HepG2 (cell line): ENCODE measurements at regions not wholly inside any gene's neighbourhood (a gene's known extent, or its start where the extent isn't known, plus 50 kb on each side); places are given as distances from the start of the nearest gene placed in this dataset.

ENCODE experiments used
- ATAC-seq: fragments of 200-7000 bp; cut with Tn5 transposase; 3 replicates; pipeline ENCODE4 v1.9.1; 2020; ENCODE audit warnings: mild to moderate bottlenecking, moderate library complexity
- BruUV-seq: library from RNA; stranded (reverse); fragments of 400-500 nt; replicated peaks from 2 replicates; lab custom pipeline; 2021; lab: Mats Ljungman, UMichigan
- CTCF ChIA-PET: fragments of 300-600 bp; formaldehyde crosslinking; extraction: SDS; loops from one replicate; lab custom pipeline; 2021; ENCODE audit warnings: low total read pairs, inconsistent platforms, low intra/inter-chr PET ratio; lab: Yijun Ruan, JAX
- POLR2A ChIA-PET: fragments of 350-600 bp; sonication (Branson Sonifier 250); formaldehyde crosslinking; loops from one replicate; lab custom pipeline; 2020; ENCODE audit warnings: antibody characterized with exemption, inconsistent platforms; lab: Yijun Ruan, JAX
- DNase-seq: peaks from one replicate; pipeline ENCODE4 v3.0.0-alpha.2; 2015; ENCODE audit warnings: low spot score
- FAIRE-seq: peaks from 3 replicates; lab custom pipeline; 2011; peaks lifted over from hg19 to GRCh38; lab: Jason Lieb, UNC
- H2AFZ ChIP-seq: one replicate; pipeline ENCODE4 v1.6.1; 2011; ENCODE audit warnings: low read length, inconsistent platforms
- H3K27ac ChIP-seq: fragments of 300-600 bp; 3 replicates; pipeline ENCODE4 v1.8.0; 2011; ENCODE audit warnings: mixed run types, mild to moderate bottlenecking, mixed read lengths, low read length, inconsistent platforms; ENCODE audit not compliant: insufficient read depth; ENCODE audit errors: extremely low read length
- H3K27me3 ChIP-seq, 2 experiments: fragments of 200-600 bp in 1 of 2; 2 replicates in 1 of 2; 3 replicates in 1 of 2; pipeline versions ENCODE4 v1.6.0 to v1.8.0; 2011; ENCODE audit warnings: low read length in 2 of 2, mild to moderate bottlenecking in 2 of 2, moderate library complexity in 2 of 2, inconsistent platforms in 1 of 2; ENCODE audit not compliant: insufficient read depth in 2 of 2, control insufficient read depth in 1 of 2
- H3K36me3 ChIP-seq, 2 experiments: fragments of 200-600 bp in 1 of 2; replicated peaks in 1 of 2; 2 replicates in 1 of 2; 3 replicates in 1 of 2; pipeline versions ENCODE4 v1.5.1 to v1.8.0; 2011; ENCODE audit warnings: low read length in 2 of 2, inconsistent platforms in 1 of 2; ENCODE audit not compliant: insufficient read depth in 2 of 2, control insufficient read depth in 1 of 2
- H3K4me1 ChIP-seq: 2 replicates; pipeline ENCODE4 v1.5.1; 2012; ENCODE audit warnings: low read length, inconsistent platforms; ENCODE audit not compliant: insufficient read depth
- H3K4me2 ChIP-seq: 2 replicates; pipeline ENCODE4 v1.6.0; 2011; ENCODE audit warnings: low read depth, low read length, inconsistent platforms
- H3K4me3 ChIP-seq, 3 experiments: fragments of 200-600 bp in 1 of 3; sonication (generic), shearing (Covaris generic) in 1 of 3; replicated peaks in 1 of 3; 2 replicates each; pipeline ENCODE4 v1.5.1; 2011 to 2016; ENCODE audit warnings: low read length in 3 of 3, inconsistent platforms in 2 of 3, low read depth in 2 of 3, mild to moderate bottlenecking in 2 of 3, control low read depth in 1 of 3, mixed read lengths in 1 of 3; ENCODE audit not compliant: insufficient read depth in 1 of 3
- H3K79me2 ChIP-seq: one replicate; pipeline ENCODE4 v1.6.1; 2011; ENCODE audit warnings: low read length, inconsistent platforms; ENCODE audit not compliant: insufficient read depth
- H3K9ac ChIP-seq: 2 replicates; pipeline ENCODE4 v1.6.0; 2011; ENCODE audit warnings: mild to moderate bottlenecking, low read depth, low read length, inconsistent platforms; ENCODE audit not compliant: insufficient read depth
- H3K9me3 ChIP-seq: 2 replicates; pipeline ENCODE4 v1.5.1; 2012; ENCODE audit warnings: mild to moderate bottlenecking, low read length
- H4K20me1 ChIP-seq: 2 replicates; pipeline ENCODE4 v1.6.0; 2011; ENCODE audit warnings: inconsistent platforms, mild to moderate bottlenecking, low read length, moderate library complexity; ENCODE audit not compliant: insufficient read depth
- GATAD1 ChIP-seq: IDR thresholded peaks from 2 replicates; pipeline ENCODE4 v1.6.1; 2016; ENCODE audit warnings: missing genetic modification reagents, missing compliant biosample characterization
- GTF3A ChIP-seq: sonication (generic); formaldehyde crosslinking; conservative IDR thresholded peaks from 2 replicates; pipeline ENCODE4 v1.4.0; 2020; ENCODE audit warnings: mild to moderate bottlenecking, missing genetic modification reagents
- MED8 ChIP-seq: sonication (generic); formaldehyde crosslinking; IDR thresholded peaks from 2 replicates; pipeline ENCODE4 v1.8.1; 2023; ENCODE audit warnings: mild to moderate bottlenecking, missing genetic modification reagents; ENCODE audit not compliant: insufficient replicate concordance
- NR2F1 ChIP-seq, 2 experiments: fragments of 450-650 bp in 1 of 2; formaldehyde crosslinking in 1 of 2; IDR thresholded peaks; 2 replicates each; pipeline versions ENCODE4 v1.5.0 to v1.6.1; 2016 to 2020; ENCODE audit warnings: mild to moderate bottlenecking in 1 of 2, missing compliant biosample characterization in 1 of 2, missing genetic modification reagents in 1 of 2, moderate library complexity in 1 of 2
- PHF21A ChIP-seq: sonication (generic); formaldehyde crosslinking; IDR thresholded peaks from 2 replicates; pipeline ENCODE4 v1.5.0; 2020; ENCODE audit warnings: mild to moderate bottlenecking, missing genetic modification reagents
- RFXAP ChIP-seq: sonication (generic); formaldehyde crosslinking; IDR thresholded peaks from 2 replicates; pipeline ENCODE4 v1.4.0; 2020; ENCODE audit warnings: missing genetic modification reagents, borderline replicate concordance
- SYNCRIP ChIP-seq: fragments of 200-400 bp; formaldehyde crosslinking; IDR thresholded peaks from 2 replicates; pipeline ENCODE4 v1.6.1; 2018; ENCODE audit warnings: mild to moderate bottlenecking, low read depth, low read length; ENCODE audit not compliant: insufficient read depth
- ZFP37 ChIP-seq: sonication (generic); formaldehyde crosslinking; IDR thresholded peaks from 2 replicates; pipeline ENCODE4 v1.4.0; 2020; ENCODE audit warnings: missing genetic modification reagents, borderline replicate concordance
- ZKSCAN1 ChIP-seq: fragments of 150-350 bp; IDR thresholded peaks from 2 replicates; pipeline ENCODE4 v1.6.1; 2014; ENCODE audit warnings: low read length
- ZKSCAN8 ChIP-seq: IDR thresholded peaks from 2 replicates; pipeline ENCODE4 v1.6.1; 2016; ENCODE audit warnings: borderline replicate concordance, missing genetic modification reagents, missing compliant biosample characterization
- ZNF326 ChIP-seq: sonication (generic); formaldehyde crosslinking; IDR thresholded peaks from 2 replicates; pipeline ENCODE4 v1.4.0; 2020; ENCODE audit warnings: missing genetic modification reagents, borderline replicate concordance
- ZNF737 ChIP-seq: sonication (generic); formaldehyde crosslinking; IDR thresholded peaks from 2 replicates; pipeline ENCODE4 v1.5.0; 2020; ENCODE audit warnings: missing genetic modification reagents, mild to moderate bottlenecking, borderline replicate concordance
- ZNF879 ChIP-seq: sonication (generic); formaldehyde crosslinking; IDR thresholded peaks from 2 replicates; pipeline ENCODE4 v1.8.1; 2023; ENCODE audit warnings: missing genetic modification reagents
- WGBS: methylation state at CpG from one replicate; pipeline ENCODE4 v1.1.6; 2017; ENCODE audit warnings: low lambda C conversion rate; 5-methylcytosine and 5-hydroxymethylcytosine counted together
- in situ Hi-C: cut with HindIII; loops from 2 replicates; pipeline ENCODE4 v1.10.0; 2017; ENCODE audit warnings: low pct_unique_long_range_greater_than_20kb; ENCODE audit not compliant: extremely low pct_ligation_motif_present
- intact Hi-C: fragments of 100-400 bp; cut with micrococcal nuclease; formaldehyde crosslinking; loops from one replicate; pipeline ENCODE4 v1.10.0; 2022; ENCODE audit not compliant: unreplicated experiment
- TF ChIP-seq, protein P1 (sequence below): sonication (generic); formaldehyde crosslinking; IDR thresholded peaks from 2 replicates; pipeline ENCODE4 v1.4.0; 2020; ENCODE audit warnings: mild to moderate bottlenecking, missing genetic modification reagents
- TF ChIP-seq, protein P2 (sequence below): sonication (generic); formaldehyde crosslinking; IDR thresholded peaks from 2 replicates; pipeline ENCODE4 v1.5.1; 2020; ENCODE audit warnings: mild to moderate bottlenecking, moderate library complexity, missing genetic modification reagents
- TF ChIP-seq, protein P3 (sequence below): sonication (generic); formaldehyde crosslinking; IDR thresholded peaks from 2 replicates; pipeline ENCODE4 v1.4.0; 2020; ENCODE audit warnings: low read depth, mild to moderate bottlenecking, missing genetic modification reagents
- TF ChIP-seq, protein P4 (sequence below): sonication (generic); formaldehyde crosslinking; IDR thresholded peaks from 2 replicates; pipeline ENCODE4 v1.5.0; 2020; ENCODE audit warnings: mild to moderate bottlenecking, missing genetic modification reagents

DNA sequence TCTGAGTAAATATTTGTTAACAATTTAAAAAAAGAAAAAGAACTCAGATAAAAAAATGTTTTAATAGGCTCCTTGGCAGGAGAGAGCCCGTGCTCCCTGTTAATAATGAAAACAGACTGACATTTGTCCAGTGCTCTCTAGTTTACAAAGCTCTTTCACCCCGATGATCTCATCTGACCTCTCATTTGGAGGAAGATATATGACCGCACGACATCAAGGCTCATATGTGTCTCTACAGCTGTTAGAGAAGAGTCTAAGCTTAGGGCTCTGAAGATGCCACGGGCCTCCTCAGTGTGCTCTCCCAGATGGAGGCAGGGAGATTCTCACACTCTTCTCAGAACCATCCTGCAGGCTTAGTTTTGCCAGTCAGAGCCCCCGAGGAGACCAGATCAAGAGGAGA is 280.8 kb upstream of the IRX5 start (continued):
- TF ChIP-seq ZKSCAN1 (no peak), ZFP37 (CRISPR knock-in tag) (no peak), GATAD1 (CRISPR knock-in tag) (no peak)
- TF ChIP-seq, protein P1, sequence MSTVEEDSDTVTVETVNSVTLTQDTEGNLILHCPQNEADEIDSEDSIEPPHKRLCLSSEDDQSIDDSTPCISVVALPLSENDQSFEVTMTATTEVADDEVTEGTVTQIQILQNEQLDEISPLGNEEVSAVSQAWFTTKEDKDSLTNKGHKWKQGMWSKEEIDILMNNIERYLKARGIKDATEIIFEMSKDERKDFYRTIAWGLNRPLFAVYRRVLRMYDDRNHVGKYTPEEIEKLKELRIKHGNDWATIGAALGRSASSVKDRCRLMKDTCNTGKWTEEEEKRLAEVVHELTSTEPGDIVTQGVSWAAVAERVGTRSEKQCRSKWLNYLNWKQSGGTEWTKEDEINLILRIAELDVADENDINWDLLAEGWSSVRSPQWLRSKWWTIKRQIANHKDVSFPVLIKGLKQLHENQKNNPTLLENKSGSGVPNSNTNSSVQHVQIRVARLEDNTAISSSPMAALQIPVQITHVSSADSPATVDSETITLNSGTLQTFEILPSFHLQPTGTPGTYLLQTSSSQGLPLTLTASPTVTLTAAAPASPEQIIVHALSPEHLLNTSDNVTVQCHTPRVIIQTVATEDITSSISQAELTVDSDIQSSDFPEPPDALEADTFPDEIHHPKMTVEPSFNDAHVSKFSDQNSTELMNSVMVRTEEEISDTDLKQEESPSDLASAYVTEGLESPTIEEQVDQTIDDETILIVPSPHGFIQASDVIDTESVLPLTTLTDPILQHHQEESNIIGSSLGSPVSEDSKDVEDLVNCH, result no peak

DNA sequence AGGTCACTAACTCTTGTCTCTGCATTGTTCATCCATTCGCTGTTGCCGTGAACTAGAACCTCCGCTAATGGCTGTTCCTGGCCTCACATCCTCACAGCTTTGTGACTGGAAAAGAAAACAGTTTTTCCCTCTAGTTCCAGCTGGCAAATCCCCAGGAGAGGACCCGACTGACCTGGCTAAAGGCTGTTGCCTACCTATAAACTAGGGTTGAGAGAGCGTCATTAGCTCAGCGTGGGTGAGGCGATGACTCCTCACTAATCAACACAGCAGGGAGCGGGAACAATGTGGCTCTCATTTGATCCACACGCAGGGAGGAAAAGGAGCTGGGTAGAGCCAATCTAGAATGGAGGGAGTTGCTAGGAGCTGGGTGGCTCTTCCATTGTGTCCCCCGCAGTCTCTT is 282.1 kb upstream of the IRX5 start:
- CTCF ChIA-PET, result no interaction called here
- no peak overlapping the region for H3K4me3 ChIP-seq
- H3K4me2 ChIP-seq, result no peak overlapping the region
- no peaks in the 10 kb centered on the region for H3K4me1 ChIP-seq
- BruUV-seq, result no TSS peak
- no peak overlapping the region for H2AFZ ChIP-seq
- DNase-seq (no peak), ATAC-seq (no peak), FAIRE-seq (no peak)
- in situ Hi-C loops (no loop called here), intact Hi-C loops (no loop called here)
- no peak overlapping the region for H3K9ac ChIP-seq
- H3K27ac ChIP-seq, result no peak overlapping the region
- no peaks in the 10 kb centered on the region for H3K36me3 ChIP-seq
- no peaks in the 10 kb centered on the region for H4K20me1 ChIP-seq
- H3K27me3 ChIP-seq, result peaks cover 4 to 54% of the 10 kb centered on the region in 2 experiments; a peak in 4 of 5 replicates
- POLR2A ChIA-PET, result no interaction called here
- H3K9me3 ChIP-seq, result no peaks in the 10 kb centered on the region
- H3K79me2 ChIP-seq, result no peaks in the 10 kb centered on the region
- WGBS, result 78% methylated on average over 10 of the region's 10 CpGs
- TF ChIP-seq ZNF879 (CRISPR knock-in tag) (no peak), MED8 (CRISPR knock-in tag) (no peak), ZNF326 (CRISPR knock-in tag) (no peak), ZKSCAN8 (CRISPR knock-in tag) (no peak), PHF21A (CRISPR knock-in tag) (no peak), SYNCRIP (no peak), ZNF737 (no peak), GTF3A (CRISPR knock-in tag) (no peak), RFXAP (CRISPR knock-in tag) (no peak), NR2F1 (CRISPR knock-in tag; IDR thresholded peaks at IDR 0.05) (no peak)
- TF ChIP-seq, protein P2, sequence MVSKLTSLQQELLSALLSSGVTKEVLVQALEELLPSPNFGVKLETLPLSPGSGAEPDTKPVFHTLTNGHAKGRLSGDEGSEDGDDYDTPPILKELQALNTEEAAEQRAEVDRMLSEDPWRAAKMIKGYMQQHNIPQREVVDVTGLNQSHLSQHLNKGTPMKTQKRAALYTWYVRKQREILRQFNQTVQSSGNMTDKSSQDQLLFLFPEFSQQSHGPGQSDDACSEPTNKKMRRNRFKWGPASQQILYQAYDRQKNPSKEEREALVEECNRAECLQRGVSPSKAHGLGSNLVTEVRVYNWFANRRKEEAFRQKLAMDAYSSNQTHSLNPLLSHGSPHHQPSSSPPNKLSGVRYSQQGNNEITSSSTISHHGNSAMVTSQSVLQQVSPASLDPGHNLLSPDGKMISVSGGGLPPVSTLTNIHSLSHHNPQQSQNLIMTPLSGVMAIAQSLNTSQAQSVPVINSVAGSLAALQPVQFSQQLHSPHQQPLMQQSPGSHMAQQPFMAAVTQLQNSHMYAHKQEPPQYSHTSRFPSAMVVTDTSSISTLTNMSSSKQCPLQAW (CRISPR knock-in tag), result no peak
- TF ChIP-seq, protein P3, sequence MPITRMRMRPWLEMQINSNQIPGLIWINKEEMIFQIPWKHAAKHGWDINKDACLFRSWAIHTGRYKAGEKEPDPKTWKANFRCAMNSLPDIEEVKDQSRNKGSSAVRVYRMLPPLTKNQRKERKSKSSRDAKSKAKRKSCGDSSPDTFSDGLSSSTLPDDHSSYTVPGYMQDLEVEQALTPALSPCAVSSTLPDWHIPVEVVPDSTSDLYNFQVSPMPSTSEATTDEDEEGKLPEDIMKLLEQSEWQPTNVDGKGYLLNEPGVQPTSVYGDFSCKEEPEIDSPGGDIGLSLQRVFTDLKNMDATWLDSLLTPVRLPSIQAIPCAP (CRISPR knock-in tag), result no peak
- TF ChIP-seq, protein P4, sequence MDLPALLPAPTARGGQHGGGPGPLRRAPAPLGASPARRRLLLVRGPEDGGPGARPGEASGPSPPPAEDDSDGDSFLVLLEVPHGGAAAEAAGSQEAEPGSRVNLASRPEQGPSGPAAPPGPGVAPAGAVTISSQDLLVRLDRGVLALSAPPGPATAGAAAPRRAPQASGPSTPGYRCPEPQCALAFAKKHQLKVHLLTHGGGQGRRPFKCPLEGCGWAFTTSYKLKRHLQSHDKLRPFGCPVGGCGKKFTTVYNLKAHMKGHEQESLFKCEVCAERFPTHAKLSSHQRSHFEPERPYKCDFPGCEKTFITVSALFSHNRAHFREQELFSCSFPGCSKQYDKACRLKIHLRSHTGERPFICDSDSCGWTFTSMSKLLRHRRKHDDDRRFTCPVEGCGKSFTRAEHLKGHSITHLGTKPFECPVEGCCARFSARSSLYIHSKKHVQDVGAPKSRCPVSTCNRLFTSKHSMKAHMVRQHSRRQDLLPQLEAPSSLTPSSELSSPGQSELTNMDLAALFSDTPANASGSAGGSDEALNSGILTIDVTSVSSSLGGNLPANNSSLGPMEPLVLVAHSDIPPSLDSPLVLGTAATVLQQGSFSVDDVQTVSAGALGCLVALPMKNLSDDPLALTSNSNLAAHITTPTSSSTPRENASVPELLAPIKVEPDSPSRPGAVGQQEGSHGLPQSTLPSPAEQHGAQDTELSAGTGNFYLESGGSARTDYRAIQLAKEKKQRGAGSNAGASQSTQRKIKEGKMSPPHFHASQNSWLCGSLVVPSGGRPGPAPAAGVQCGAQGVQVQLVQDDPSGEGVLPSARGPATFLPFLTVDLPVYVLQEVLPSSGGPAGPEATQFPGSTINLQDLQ (CRISPR knock-in tag), result no peak
